WTC11 (cell line): ENCODE measurements at regions not wholly inside any gene's neighbourhood (a gene's known extent, or its start where the extent isn't known, plus 50 kb on each side); places are given as distances from the start of the nearest gene placed in this dataset.
A peak's percentile ranks its signal among the peaks of the same experiment; 100 is the strongest.

Experiments used
- ATAC-seq: fragments of 200-7000 bp; cut with Tn5 transposase; 2 replicates; pipeline ENCODE4 v1.10.0; 2021; ENCODE audit warnings: mild to moderate bottlenecking, moderate library complexity
- CTCF ChIA-PET: fragments of 300-600 bp; sonication (Branson Sonifier 250); formaldehyde crosslinking; loops from one replicate; lab custom pipeline; 2021; ENCODE audit warnings: antibody characterized with exemption; lab: Charles Lee
- POLR2A ChIA-PET: fragments of 350-600 bp; sonication (Branson Sonifier 250); formaldehyde crosslinking; loops from one replicate; lab custom pipeline; 2021; ENCODE audit warnings: antibody characterized with exemption; lab: Charles Lee
- DNase-seq: peaks from one replicate; pipeline ENCODE4 v3.0.0; 2021; ENCODE audit warnings: low spot score
- H3K27ac Mint-ChIP-seq: 2 replicates; pipeline ENCODE4 v1.8.0; 2021; ENCODE audit warnings: mixed read lengths
- H3K27me3 Mint-ChIP-seq: 2 replicates; pipeline ENCODE4 v1.8.0; 2021; ENCODE audit warnings: low read depth, mild to moderate bottlenecking, moderate library complexity, mixed read lengths
- H3K36me3 Mint-ChIP-seq: 2 replicates; pipeline ENCODE4 v1.8.0; 2021; ENCODE audit warnings: mixed read lengths
- H3K4me1 Mint-ChIP-seq: 2 replicates; pipeline ENCODE4 v1.8.0; 2022; ENCODE audit warnings: mixed read lengths
- H3K4me3 Mint-ChIP-seq: 2 replicates; pipeline ENCODE4 v1.8.0; 2021; ENCODE audit warnings: mild to moderate bottlenecking, moderate library complexity, mixed read lengths
- H3K9me3 Mint-ChIP-seq: 2 replicates; pipeline ENCODE4 v1.8.0; 2021; ENCODE audit warnings: mixed read lengths
- ARID4B ChIP-seq: sonication (generic); formaldehyde crosslinking; IDR thresholded peaks from 2 replicates; pipeline ENCODE4 v1.8.0; 2023; ENCODE audit warnings: missing genetic modification reagents, mild to moderate bottlenecking, borderline replicate concordance
- ATF3 ChIP-seq: sonication (generic); formaldehyde crosslinking; conservative IDR thresholded peaks from 2 replicates; pipeline ENCODE4 v1.8.1; 2022; ENCODE audit warnings: mild to moderate bottlenecking, missing genetic modification reagents
- CREB1 ChIP-seq: sonication (generic); formaldehyde crosslinking; IDR thresholded peaks from 2 replicates; pipeline ENCODE4 v1.8.0; 2023; ENCODE audit warnings: mild to moderate bottlenecking, missing genetic modification reagents
- CTCF ChIP-seq: fragments of 200-600 bp; IDR thresholded peaks from 2 replicates; pipeline ENCODE4 v1.8.0; 2022; ENCODE audit warnings: antibody characterized with exemption
- E2F4 ChIP-seq: sonication (generic); formaldehyde crosslinking; IDR thresholded peaks from 2 replicates; pipeline ENCODE4 v1.8.1; 2022; ENCODE audit warnings: low read depth, mild to moderate bottlenecking, moderate library complexity, missing genetic modification reagents, borderline replicate concordance
- ELF4 ChIP-seq: sonication (generic); formaldehyde crosslinking; IDR thresholded peaks from 2 replicates; pipeline ENCODE4 v1.8.1; 2022; ENCODE audit warnings: low read depth, mild to moderate bottlenecking, moderate library complexity, missing genetic modification reagents
- ETV6 ChIP-seq: sonication (generic); formaldehyde crosslinking; IDR thresholded peaks from 2 replicates; pipeline ENCODE4 v1.8.1; 2022; ENCODE audit warnings: mild to moderate bottlenecking, missing genetic modification reagents
- FOXP1 ChIP-seq: sonication (generic); formaldehyde crosslinking; IDR thresholded peaks from 2 replicates; pipeline ENCODE4 v1.8.0; 2022; ENCODE audit warnings: missing genetic modification reagents, mild to moderate bottlenecking, moderate library complexity, borderline replicate concordance
- HMGXB4 ChIP-seq: sonication (generic); formaldehyde crosslinking; IDR thresholded peaks from 2 replicates; pipeline ENCODE4 v1.8.1; 2023; ENCODE audit warnings: mild to moderate bottlenecking, moderate library complexity, missing genetic modification reagents
- JAZF1 ChIP-seq: fragments of 250-450 bp; sonication (Bioruptor Pico); IDR thresholded peaks from 2 replicates; pipeline ENCODE4 v1.9.0; 2021; ENCODE audit warnings: moderate library complexity, mild to moderate bottlenecking, inconsistent platforms
- JUN ChIP-seq: sonication (generic); formaldehyde crosslinking; IDR thresholded peaks from 2 replicates; pipeline ENCODE4 v1.8.0; 2023; ENCODE audit warnings: mild to moderate bottlenecking, missing genetic modification reagents
- MYBL2 ChIP-seq: sonication (generic); formaldehyde crosslinking; IDR thresholded peaks from 2 replicates; pipeline ENCODE4 v1.8.1; 2023; ENCODE audit warnings: mild to moderate bottlenecking, moderate library complexity, missing genetic modification reagents
- NFYB ChIP-seq: sonication (generic); formaldehyde crosslinking; conservative IDR thresholded peaks from 2 replicates; pipeline ENCODE4 v1.8.0; 2022; ENCODE audit warnings: low read depth, missing genetic modification reagents
- NR2C2 ChIP-seq: sonication (generic); formaldehyde crosslinking; IDR thresholded peaks from 2 replicates; pipeline ENCODE4 v1.8.0; 2022; ENCODE audit warnings: mild to moderate bottlenecking, missing genetic modification reagents
- NR3C1 ChIP-seq: sonication (generic); formaldehyde crosslinking; conservative IDR thresholded peaks from 2 replicates; pipeline ENCODE4 v1.8.1; 2023; ENCODE audit warnings: low read depth, mild to moderate bottlenecking, missing genetic modification reagents
- SMAD4 ChIP-seq: sonication (generic); formaldehyde crosslinking; IDR thresholded peaks from 2 replicates; pipeline ENCODE4 v1.8.0; 2022; ENCODE audit warnings: mild to moderate bottlenecking, missing genetic modification reagents
- ZBTB43 ChIP-seq: sonication (generic); formaldehyde crosslinking; IDR thresholded peaks from 2 replicates; pipeline ENCODE4 v1.8.1; 2023; ENCODE audit warnings: mild to moderate bottlenecking, missing genetic modification reagents
- ZNF671 ChIP-seq: fragments of 250-450 bp; sonication (Bioruptor Pico); IDR thresholded peaks from 2 replicates; pipeline ENCODE4 v1.8.0; 2021; ENCODE audit warnings: mild to moderate bottlenecking
- ZSCAN18 ChIP-seq: fragments of 250-450 bp; sonication (Bioruptor Pico); IDR thresholded peaks from 2 replicates; pipeline ENCODE4 v2.1.2; 2022; ENCODE audit warnings: mild to moderate bottlenecking, moderate library complexity

- ChIA-PET POLR2A (interaction anchor here (0.6 kb wide), 1 partner anchor 35 kb away, joined by 3 read pairs; no protein-coding TSS in a partner anchor), CTCF (interaction anchor here (0.6 to 3.0 kb wide), 6 partner anchors 28 to 424 kb away, joined by 3 to 15 read pairs (median 4); no protein-coding TSS in a partner anchor)
- Mint-ChIP-seq H3K4me1 (peaks cover 4% of the 10 kb centered on the region; the same call in 1 of the 2 replicates), H3K27ac (no peak overlapping the region), H3K27me3 (peaks cover 16% of the 10 kb centered on the region), H3K4me3 (peak overlapping the region; percentile 91), H3K36me3 (no peaks in the 10 kb centered on the region), H3K9me3 (no peaks in the 10 kb centered on the region)
- ATAC-seq (peak; percentile 63), DNase-seq (peak; percentile 37)
- no peak for TF ChIP-seq ZBTB43
- TF ChIP-seq E2F4 (CRISPR knock-in tag), result no peak
Observed at GRCh38 chr3:107241217-107241616, 136.0 kb upstream of the CCDC54 start.

- no peak overlapping the region for H3K27ac Mint-ChIP-seq
- no peaks in the 10 kb centered on the region for H3K9me3 Mint-ChIP-seq
- POLR2A ChIA-PET, result no interaction called here
- ATAC-seq, result no peak
- DNase-seq, result no peak
- peaks cover 4% of the 10 kb centered on the region; the same call in 1 of the 2 replicates for H3K4me1 Mint-ChIP-seq
- H3K4me3 Mint-ChIP-seq, result no peak overlapping the region
- CTCF ChIA-PET, result interaction anchor here (3.0 kb wide), 1 partner anchor 187 kb away, joined by 15 read pairs; no protein-coding TSS in a partner anchor
- peaks cover 16% of the 10 kb centered on the region for H3K27me3 Mint-ChIP-seq
- H3K36me3 Mint-ChIP-seq, result no peaks in the 10 kb centered on the region
- TF ChIP-seq JUN (no peak), FOXP1 (CRISPR knock-in tag) (no peak), NFYB (CRISPR knock-in tag) (no peak), ZNF671 (CRISPR knock-in tag) (no peak), ARID4B (no peak), CTCF (no peak), ELF4 (CRISPR knock-in tag) (no peak), NR3C1 (CRISPR knock-in tag) (no peak), MYBL2 (CRISPR knock-in tag) (no peak), CREB1 (CRISPR knock-in tag) (no peak), JAZF1 (CRISPR knock-in tag) (no peak), NR2C2 (CRISPR knock-in tag) (no peak), SMAD4 (CRISPR knock-in tag) (no peak), ETV6 (no peak), HMGXB4 (CRISPR knock-in tag) (no peak), ATF3 (CRISPR knock-in tag) (no peak), ZSCAN18 (CRISPR knock-in tag) (no peak)
Observed at GRCh38 chr3:107242579-107242978, 134.7 kb upstream of the CCDC54 start.
